GM06990 (cell line): ENCODE measurements at regions not wholly inside any gene's neighbourhood (a gene's known extent, or its start where the extent isn't known, plus 50 kb on each side); places are given as distances from the start of the nearest gene placed in this dataset.

Source experiments
- DNase-seq: peaks from one replicate; pipeline ENCODE4 v3.0.0-alpha.2; 2011; ENCODE audit not compliant: insufficient read length; ENCODE audit errors: extremely low read depth
- H3K27me3 ChIP-seq: replicated peaks from 2 replicates; pipeline ENCODE4 v1.6.0; 2011; ENCODE audit warnings: low read length; ENCODE audit not compliant: control insufficient read depth, insufficient read depth
- H3K36me3 ChIP-seq: 2 replicates; pipeline ENCODE4 v1.5.1; 2011; ENCODE audit warnings: low read length; ENCODE audit not compliant: control insufficient read depth, insufficient read depth
- H3K4me3 ChIP-seq: replicated peaks from 2 replicates; pipeline ENCODE4 v1.5.1; 2011; ENCODE audit warnings: low read depth, mild to moderate bottlenecking, control low read depth, low read length
- CTCF ChIP-seq: IDR thresholded peaks from 2 replicates; pipeline ENCODE4 v1.5.1; 2011; ENCODE audit warnings: low read length, control low read depth, mild to moderate bottlenecking, inconsistent platforms; ENCODE audit not compliant: insufficient read depth, poor library complexity, severe bottlenecking

- no peak for TF ChIP-seq CTCF
- Histone ChIP-seq H3K27me3 (no peaks in the 10 kb centered on the region), H3K36me3 (no peaks in the 10 kb centered on the region), H3K4me3 (no peak overlapping the region)
- DNase-seq = no peak
These were observed 172.1 kb upstream of the COL8A1 start for GRCh38 chr3:99466331-99466730.

- no peak for DNase-seq
- no peak overlapping the region for H3K4me3 ChIP-seq
- TF ChIP-seq CTCF = no peak
- H3K27me3 ChIP-seq = no peaks in the 10 kb centered on the region
- no peaks in the 10 kb centered on the region for H3K36me3 ChIP-seq
These were observed 180.4 kb upstream of the COL8A1 start for GRCh38 chr3:99458013-99458412.

GRCh38 chr3:99442599-99442998, 195.8 kb upstream of the COL8A1 start:
- TF ChIP-seq CTCF = no peak
- no peaks in the 10 kb centered on the region for H3K27me3 ChIP-seq

GRCh38 chr3:99439892-99440291, 198.5 kb upstream of the COL8A1 start:
- H3K36me3 ChIP-seq = no peaks in the 10 kb centered on the region
- no peaks in the 10 kb centered on the region for H3K27me3 ChIP-seq
- no peak for DNase-seq
- no peak for TF ChIP-seq CTCF
- H3K4me3 ChIP-seq = no peak overlapping the region

More at GRCh38 chr3:99442599-99442998, 195.8 kb upstream of the COL8A1 start:
- no peak overlapping the region for H3K4me3 ChIP-seq
- no peaks in the 10 kb centered on the region for H3K36me3 ChIP-seq
- DNase-seq = no peak

- Histone ChIP-seq H3K27me3 (no peaks in the 10 kb centered on the region), H3K4me3 (no peak overlapping the region), H3K36me3 (no peaks in the 10 kb centered on the region)
- no peak for TF ChIP-seq CTCF
- no peak for DNase-seq
These were observed 204.2 kb upstream of the COL8A1 start for GRCh38 chr3:99434190-99434589.

- H3K27me3 ChIP-seq = no peaks in the 10 kb centered on the region
- no peak overlapping the region for H3K4me3 ChIP-seq
- H3K36me3 ChIP-seq = no peaks in the 10 kb centered on the region
- TF ChIP-seq CTCF = no peak
- no peak for DNase-seq
These were observed 207.9 kb upstream of the COL8A1 start for GRCh38 chr3:99430348-99431134.
